ENCODE measurements at regions not wholly inside any gene's neighbourhood (a gene's known extent, or its start where the extent isn't known, plus 50 kb on each side); places are given as distances from the start of the nearest gene placed in this dataset.

- TF ChIP-seq RCOR1 (IDR thresholded peaks at IDR 0.05; ENCODE audit: low read depth, low read length) (no peak), POLR2A (IDR thresholded peaks at IDR 0.05; ENCODE audit: low read length) (no peak), RARB (CRISPR knock-in tag; IDR thresholded peaks at IDR 0.05) (no peak), CTCF (IDR thresholded peaks at IDR 0.05) (no peak), REST (IDR thresholded peaks at IDR 0.05) (no peak), KDM5A (IDR thresholded peaks at IDR 0.05) (no peak), POLR2AphosphoS2 (conservative IDR thresholded peaks at IDR 0.05; ENCODE audit: low read length) (no peak), MAZ (IDR thresholded peaks at IDR 0.05; ENCODE audit: borderline replicate concordance, low read depth, low read length) (no peak), JUN (IDR thresholded peaks at IDR 0.05) (no peak), RAD21 (conservative IDR thresholded peaks at IDR 0.05 in 1 of 2, IDR thresholded peaks at IDR 0.05 in 1 of 2) (no peak), KDM1A (IDR thresholded peaks at IDR 0.05; ENCODE audit: low read depth) (no peak), EHMT2 (IDR thresholded peaks at IDR 0.05; ENCODE audit: low read depth) (no peak), MAFK (IDR thresholded peaks at IDR 0.05; ENCODE audit: partially characterized antibody) (no peak), BHLHE40 (IDR thresholded peaks at IDR 0.05; ENCODE audit: low read depth, low read length) (no peak)
Measured at GRCh38 chr2:181762000-181762399, 81.7 kb upstream of the NEUROD1 start.
